NCI-H1092 treated with DMSO at 0.1 percent for 48 hours (cell line): ENCODE measurements at regions not wholly inside any gene's neighbourhood (a gene's known extent, or its start where the extent isn't known, plus 50 kb on each side); places are given as distances from the start of the nearest gene placed in this dataset.
"Not testable (repeated sequence)": the region's sequence is repeated elsewhere in the genome, so short reads cannot be mapped to it uniquely, and the experiment has no call there.

Source experiments
- DNase-seq: peaks from one replicate; lab custom pipeline; 2025; lab: John Stamatoyannopoulos, UW

DNA sequence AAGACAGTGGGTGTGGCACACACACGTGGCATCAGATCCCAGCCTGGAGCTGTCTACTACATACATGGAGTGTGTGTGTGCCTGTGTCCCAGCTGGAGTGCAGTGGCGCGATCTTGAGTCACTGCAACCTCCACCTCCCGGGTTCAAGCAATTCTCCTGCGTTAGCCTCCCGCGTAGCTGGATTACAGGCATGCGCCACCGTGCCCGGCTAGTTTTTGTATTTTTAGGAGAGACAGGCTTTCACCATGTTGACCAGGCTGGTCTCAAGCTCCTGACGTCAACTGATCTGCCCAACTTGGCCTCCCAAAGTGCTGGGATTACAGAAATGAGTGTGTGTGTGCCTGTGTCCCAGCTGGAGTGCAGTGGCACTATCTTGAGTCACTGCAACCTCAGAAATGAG lies 108.8 kb downstream of the IL12A start:
- no peak for DNase-seq

DNA sequence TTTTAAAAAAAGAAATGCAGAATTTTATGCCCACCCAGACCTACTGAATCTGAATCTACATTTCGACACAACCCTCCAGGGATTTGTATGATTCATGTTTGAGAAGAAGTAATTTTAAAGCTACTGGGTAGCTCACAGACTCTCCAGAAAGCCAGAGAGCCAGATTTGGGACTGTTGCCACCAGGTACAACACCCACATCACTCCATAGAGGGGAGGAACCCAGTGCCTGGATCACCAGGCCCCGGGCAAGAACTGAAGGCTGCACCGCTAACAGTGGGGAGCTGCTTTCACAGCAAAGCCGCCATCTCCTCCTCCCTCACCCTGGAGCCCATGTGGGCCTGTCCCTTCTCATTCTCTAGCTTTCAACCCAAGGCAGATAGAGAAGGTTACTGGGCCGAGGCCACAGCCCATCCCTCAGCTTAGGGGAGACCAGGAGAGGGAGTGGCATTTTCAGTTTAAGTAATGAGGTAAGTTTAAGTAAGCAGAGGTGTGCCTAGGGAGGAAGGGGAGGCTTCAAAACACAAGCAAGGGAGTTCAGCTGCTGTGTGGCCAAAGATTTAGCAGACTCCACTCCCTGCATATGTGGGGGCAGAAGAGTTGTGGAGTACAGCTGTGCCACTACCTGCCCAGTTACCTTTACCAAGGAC lies 109.8 kb downstream of the IL12A start:
- DNase-seq, result no peak

- no peak for DNase-seq
Observed at GRCh38 chr3:160098926-160099626, 110.4 kb downstream of the IL12A start.

DNA sequence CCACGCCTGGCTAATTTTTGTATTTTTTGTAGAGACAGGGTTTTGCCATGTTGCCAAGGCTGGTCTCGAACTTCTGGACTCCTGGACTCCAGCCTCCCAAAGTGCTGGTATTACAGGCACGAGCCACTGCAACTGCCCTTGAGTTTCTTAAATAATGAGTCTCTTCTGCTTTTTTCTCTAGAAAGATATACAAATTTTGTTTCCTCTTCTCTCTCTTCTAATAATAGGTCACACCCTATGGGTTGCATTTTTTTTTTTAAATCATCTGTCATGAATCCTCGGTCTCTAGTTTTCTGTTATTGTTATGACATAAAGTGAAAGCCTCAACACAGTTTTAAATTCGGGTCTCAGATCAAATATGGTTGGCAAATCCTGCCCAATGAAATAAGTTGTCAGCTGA lies 111.2 kb downstream of the IL12A start:
- no peak for DNase-seq

GRCh38 chr3:160100610-160101009 lies 112.0 kb downstream of the IL12A start:
- no peak for DNase-seq

GRCh38 chr3:160102001-160102400 lies 113.4 kb downstream of the IL12A start:
- DNase-seq, result not testable (repeated sequence)

DNA sequence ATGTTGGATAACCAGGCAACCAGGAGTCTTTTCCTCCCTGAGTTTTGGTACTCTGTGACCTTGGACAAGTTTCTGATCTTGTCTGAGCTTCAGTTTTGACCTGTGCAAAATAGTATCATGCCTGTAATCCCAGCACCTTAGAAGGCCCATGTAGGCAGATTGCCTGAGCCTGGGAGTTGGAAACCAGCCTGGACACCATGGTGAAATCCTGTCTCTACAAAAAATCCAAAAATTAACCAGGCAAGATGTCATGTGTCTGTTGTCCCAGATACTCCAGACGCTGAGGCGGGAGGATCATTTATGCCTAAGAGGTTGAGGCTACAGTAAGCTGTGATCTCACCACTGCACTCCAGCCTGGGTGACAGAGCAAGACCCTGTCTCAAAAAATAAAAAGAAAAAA lies 114.8 kb downstream of the IL12A start:
- no peak for DNase-seq

DNA sequence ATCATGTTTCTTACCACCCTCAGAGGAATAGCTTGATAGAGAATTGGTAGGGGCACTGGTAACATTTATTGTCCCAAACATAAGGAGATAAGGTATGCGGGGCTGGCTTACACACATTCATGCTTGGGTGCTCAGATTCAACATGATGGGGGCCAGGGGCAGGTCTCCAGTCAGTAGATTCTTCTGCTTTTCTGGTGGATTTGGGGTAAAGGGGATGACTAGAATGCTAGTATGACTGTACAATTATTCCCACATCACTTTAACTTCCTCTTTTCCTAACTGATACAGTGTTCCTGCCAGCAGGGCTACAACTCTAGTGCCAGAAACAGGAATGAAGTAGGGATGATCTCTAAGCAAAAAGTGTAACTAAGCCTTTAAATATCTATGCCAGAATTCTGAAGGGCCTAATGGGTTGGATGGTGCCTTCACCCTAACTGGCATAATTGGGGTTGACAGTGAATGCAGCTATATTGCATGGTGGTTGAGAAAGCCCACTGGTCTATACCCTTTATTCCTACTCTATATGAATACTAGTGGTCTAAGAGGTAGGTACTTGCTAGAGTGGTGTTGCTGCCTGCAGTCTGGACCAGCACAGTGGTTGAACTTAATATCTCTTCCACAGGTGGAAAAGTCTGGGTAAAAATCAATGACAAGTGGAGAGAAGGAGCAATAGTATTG lies 117.4 kb downstream of the IL12A start:
- no peak for DNase-seq

DNA sequence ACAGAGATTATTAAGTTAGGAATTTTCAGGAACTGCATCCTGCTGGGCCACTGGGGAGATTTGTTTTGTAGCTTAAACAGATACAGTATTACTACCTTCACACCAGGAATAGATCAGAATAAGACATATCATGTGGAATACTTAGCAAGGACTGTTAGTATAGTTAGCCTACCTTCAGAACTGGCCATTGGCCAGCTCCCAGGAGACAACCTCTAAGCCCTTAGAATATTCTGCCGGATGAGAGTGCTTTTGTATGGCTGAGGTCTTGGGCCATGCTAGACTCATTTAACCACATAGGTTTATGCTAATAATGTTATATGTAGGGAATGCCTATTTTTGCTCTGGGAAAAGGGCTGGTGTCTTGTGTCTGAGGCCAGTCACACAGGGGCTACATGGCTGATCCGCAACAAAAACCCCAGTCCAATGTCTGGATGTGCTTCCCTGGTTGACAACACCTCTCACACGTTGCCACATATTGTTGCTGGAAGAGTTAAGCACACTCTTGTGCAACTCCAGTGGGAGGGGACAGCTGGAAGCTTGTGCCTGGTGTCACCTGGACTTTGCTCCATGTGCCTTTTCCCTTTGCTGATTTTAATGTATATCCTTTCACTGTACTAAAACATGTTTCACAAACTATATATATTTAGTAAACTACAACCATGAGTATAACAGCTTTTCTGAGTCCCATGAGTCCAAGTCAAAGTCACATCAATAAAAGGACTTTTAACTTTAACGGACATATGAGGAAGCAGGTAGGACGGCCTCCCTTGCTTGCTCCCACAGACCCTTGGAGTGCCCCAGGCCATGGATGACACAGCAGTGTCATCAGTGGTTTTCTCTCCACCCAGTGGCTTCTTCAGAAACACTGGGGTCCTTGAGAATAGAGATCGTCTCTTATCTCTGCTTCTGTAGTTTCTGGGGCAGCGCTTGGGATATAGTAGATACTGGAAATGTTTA lies 118.0 kb upstream of the C3orf80 start:
- DNase-seq, result no peak

DNA sequence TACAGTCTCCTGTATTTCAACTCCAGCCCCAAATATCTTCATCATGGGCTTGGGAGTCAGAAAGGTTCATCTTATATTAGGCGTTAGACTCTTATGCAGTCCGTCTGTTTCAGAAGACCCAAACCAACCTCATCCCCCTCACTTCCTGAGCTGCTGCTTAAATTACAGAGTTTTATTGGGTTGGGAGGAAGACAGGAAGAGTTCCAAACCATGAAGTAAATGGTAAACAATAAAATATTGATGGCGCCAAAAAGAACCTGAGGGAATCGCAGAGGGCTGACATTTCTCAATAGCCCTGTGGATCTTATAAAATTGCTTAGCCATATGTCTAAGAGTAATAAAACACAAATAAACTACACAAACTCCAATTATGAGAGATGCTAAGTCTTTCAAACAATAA lies 116.9 kb upstream of the C3orf80 start:
- no peak for DNase-seq

DNA sequence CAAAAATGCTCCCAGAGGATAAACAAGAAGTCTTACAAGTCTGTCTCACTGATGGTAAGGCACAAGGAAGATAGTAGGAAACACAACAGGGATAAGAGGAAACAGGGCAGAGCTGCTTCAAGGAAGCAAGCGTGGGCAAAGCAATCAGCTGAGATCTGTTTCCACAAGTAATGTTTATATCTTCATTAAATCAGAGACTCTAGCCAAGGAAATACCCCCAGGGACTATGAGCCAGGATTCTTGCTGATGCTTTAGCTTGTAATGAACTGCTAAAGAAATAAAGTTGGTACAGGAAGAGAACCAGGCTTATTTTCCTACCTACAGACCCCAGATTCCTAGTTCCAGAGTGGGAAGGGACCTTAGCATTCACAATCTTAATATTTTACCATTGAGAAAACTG lies 112.7 kb upstream of the C3orf80 start:
- no peak for DNase-seq

GRCh38 chr3:160112996-160113395 lies 112.2 kb upstream of the C3orf80 start:
- DNase-seq, result no peak

- no peak for DNase-seq
Observed at GRCh38 chr3:160114355-160114995, 110.7 kb upstream of the C3orf80 start.

- no peak for DNase-seq
Observed at GRCh38 chr3:160115387-160115786, 109.8 kb upstream of the C3orf80 start.

DNA sequence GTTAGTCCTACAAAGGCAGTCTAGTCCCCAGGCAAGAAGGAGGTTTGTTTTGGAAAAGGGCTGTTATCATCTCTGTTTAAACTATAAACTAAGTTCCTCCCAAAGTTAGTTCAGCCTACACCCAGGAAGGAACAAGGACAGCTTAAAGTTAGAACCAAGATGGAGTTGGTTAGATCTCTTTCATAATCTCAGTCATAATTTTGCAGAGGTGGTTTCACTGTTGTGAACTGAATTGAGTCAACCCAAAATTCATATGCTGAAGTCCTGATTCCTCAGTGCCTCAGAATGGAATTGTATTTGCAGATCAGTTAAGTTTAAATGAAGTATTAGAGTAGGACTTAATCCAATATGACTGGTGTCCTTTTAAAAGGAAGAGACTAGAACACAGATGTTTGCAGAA lies 101.0 kb upstream of the C3orf80 start:
- DNase-seq, result no peak

- no peak for DNase-seq
Observed at GRCh38 chr3:160125258-160125657, 100.0 kb upstream of the C3orf80 start.

DNA sequence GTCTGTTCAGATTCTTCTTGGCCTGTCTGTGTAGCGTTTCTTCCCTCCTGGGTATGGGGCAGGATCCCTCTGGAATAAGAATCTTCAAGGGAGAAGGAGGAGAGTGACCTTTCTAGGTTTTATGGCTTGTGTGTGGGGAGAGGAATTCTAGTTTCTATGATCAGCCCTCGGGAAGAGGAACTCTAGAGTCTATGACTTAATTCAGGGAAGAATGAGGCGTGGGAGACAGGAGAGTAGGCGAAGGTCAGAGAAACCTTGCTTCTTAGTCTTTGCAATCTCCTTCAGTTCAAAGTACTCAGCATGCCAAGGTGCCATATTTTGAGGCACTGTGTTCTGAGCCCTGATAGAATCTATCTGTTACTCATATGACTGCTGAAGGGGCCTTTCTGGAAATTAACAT lies 99.2 kb upstream of the C3orf80 start:
- no peak for DNase-seq

DNA sequence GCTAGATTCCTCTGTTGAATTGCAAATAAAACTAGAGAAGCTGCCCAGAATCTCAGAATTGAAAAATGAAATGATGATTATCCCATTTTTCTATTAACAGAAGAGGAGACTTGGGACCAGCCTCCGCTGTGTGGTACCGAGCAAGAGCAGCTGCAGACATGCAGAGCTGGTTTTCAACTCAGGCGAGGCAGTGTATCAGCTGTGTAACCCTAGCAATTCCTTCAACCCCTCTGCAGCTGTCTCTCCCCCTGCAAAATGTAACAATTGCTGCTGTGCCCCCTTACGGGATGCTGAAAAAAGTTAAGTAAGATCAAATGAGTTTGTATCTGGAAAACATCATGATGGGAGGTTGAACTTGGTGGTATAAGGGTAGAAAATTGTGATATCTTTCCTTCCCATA lies 98.5 kb upstream of the C3orf80 start:
- no peak for DNase-seq

- no peak for DNase-seq
Observed at GRCh38 chr3:160127308-160127707, 97.9 kb upstream of the C3orf80 start.

DNA sequence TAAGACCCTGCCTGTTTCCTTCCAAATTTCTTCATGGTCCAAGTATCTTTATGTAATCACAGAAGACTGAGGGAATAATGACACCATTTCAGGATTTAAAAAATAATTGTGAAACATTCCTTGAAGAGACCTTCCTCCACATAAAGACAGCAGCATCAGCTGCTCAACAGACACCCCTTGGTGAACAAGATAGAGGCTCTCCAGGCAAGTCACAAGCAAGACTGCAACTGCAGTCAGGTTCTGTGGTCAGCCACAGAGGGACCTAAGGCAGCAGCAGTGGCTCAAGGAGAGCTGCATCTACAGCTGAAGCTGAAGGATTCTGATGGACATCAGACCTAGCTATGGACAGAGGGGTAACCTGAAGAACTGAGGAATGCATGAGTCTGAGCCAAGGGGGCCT lies 97.2 kb upstream of the C3orf80 start:
- no peak for DNase-seq

DNA sequence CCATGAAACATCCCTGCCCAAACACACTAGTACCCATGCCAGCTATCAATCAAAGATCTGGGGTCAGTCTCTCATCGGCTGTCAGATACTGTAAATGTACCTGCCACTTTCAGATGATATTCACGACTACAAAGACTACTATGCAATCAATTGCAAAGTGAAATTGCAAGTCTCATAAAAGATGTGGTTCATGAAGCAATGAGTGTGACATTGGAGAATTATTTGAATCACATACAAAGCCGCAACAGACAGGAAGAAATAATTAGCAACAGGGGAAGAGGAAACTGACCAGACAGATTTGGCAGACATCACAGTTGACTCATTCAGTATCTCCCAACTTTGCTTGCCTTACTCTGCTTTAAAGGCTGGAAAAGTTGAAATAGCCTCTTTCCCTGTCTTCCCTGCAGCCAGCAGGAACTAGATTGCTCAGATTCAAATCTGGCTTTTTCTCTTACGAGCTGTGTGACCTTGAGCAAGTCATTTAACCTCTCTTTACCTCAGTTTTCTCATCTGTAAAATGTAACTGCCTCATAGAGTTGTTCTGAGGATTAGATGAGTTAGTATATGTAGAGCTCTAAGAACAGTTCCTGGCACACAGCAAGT lies 95.7 kb upstream of the C3orf80 start:
- no peak for DNase-seq
